22Rv1 (cell line): ENCODE measurements at regions not wholly inside any gene's neighbourhood (a gene's known extent, or its start where the extent isn't known, plus 50 kb on each side); places are given as distances from the start of the nearest gene placed in this dataset.

Source experiments
- ZFX ChIP-seq: fragments of 450-650 bp; IDR thresholded peaks from 2 replicates; pipeline ENCODE4 v1.6.1; 2017; ENCODE audit warnings: antibody characterized with exemption, borderline replicate concordance
- TF ChIP-seq, protein P1 (sequence below): fragments of 450-650 bp; IDR thresholded peaks from 2 replicates; pipeline ENCODE4 v1.5.1; 2017; ENCODE audit warnings: mild to moderate bottlenecking

DNA sequence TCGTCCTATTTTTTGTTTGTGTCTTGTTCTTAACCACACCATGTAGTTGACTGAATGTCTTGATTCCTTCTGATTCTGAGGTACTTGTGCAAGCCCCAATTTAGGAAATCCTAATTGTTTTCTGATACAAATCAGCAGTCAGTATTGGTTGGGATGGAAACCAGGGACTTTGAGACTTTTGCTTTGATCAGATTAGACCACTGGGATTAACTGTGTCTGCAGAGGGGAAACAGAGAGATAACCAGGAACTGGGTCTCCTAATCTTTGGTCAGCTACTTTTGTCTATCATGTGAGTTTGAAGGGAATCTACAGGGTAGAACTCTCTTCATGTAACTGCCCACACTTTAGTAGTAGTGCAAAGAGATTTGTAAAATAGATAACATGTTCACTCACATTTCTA lies 173.8 kb upstream of the POC5 start:
- TF ChIP-seq, protein P1, sequence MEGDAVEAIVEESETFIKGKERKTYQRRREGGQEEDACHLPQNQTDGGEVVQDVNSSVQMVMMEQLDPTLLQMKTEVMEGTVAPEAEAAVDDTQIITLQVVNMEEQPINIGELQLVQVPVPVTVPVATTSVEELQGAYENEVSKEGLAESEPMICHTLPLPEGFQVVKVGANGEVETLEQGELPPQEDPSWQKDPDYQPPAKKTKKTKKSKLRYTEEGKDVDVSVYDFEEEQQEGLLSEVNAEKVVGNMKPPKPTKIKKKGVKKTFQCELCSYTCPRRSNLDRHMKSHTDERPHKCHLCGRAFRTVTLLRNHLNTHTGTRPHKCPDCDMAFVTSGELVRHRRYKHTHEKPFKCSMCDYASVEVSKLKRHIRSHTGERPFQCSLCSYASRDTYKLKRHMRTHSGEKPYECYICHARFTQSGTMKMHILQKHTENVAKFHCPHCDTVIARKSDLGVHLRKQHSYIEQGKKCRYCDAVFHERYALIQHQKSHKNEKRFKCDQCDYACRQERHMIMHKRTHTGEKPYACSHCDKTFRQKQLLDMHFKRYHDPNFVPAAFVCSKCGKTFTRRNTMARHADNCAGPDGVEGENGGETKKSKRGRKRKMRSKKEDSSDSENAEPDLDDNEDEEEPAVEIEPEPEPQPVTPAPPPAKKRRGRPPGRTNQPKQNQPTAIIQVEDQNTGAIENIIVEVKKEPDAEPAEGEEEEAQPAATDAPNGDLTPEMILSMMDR: no peak
- TF ChIP-seq ZFX: no peak
